DND-41 (cell line): ENCODE measurements at regions not wholly inside any gene's neighbourhood (a gene's known extent, or its start where the extent isn't known, plus 50 kb on each side); places are given as distances from the start of the nearest gene placed in this dataset.

Experiments used
- CTCF ChIP-seq: IDR thresholded peaks from 2 replicates; pipeline ENCODE4 v1.5.1; 2012; ENCODE audit warnings: borderline replicate concordance, low read length, moderate library complexity, mild to moderate bottlenecking; ENCODE audit not compliant: poor library complexity, severe bottlenecking; ENCODE audit errors: extremely low read depth
- EZH2 ChIP-seq: IDR thresholded peaks from 3 replicates; pipeline ENCODE4 v1.6.1; 2012; ENCODE audit warnings: borderline replicate concordance, low read depth, mild to moderate bottlenecking, moderate library complexity, low read length, inconsistent platforms; ENCODE audit not compliant: severe bottlenecking

DNA sequence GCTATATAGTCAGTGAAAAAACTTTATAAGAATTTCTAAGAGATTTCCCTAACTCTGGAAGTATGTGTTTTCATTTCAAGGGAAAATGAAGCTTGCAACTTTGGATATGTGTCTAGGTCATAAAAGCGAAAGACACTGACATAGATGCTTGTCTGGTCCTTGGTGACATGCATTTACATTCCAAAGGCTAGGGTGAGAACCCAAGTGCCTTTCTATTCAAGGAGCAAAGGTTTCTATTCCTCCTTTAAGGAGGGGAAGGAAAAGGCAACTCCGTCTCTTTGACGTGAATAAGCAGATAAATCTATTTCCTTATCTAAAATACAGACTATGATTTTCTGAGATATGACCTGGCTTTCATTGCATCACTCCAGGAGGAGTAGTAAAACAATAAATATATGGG, 261.1 kb downstream of the CDH7 start:
- TF ChIP-seq CTCF: no peak
- TF ChIP-seq EZH2: no peak
